Loucy (cell line): ENCODE measurements at regions not wholly inside any gene's neighbourhood (a gene's known extent, or its start where the extent isn't known, plus 50 kb on each side); places are given as distances from the start of the nearest gene placed in this dataset.

ENCODE experiments used
- EZH2phosphoT487 ChIP-seq: fragments of 200-600 bp; IDR thresholded peaks from 2 replicates; pipeline ENCODE4 v1.6.1; 2018; ENCODE audit warnings: antibody characterized with exemption, mild to moderate bottlenecking, moderate library complexity, borderline replicate concordance
- TF ChIP-seq, protein P1 (sequence below): fragments of 200-600 bp; sonication (generic); conservative IDR thresholded peaks from 2 replicates; pipeline ENCODE4 v1.5.1; 2014; ENCODE audit warnings: mild to moderate bottlenecking, antibody characterized with exemption, low read length

DNA sequence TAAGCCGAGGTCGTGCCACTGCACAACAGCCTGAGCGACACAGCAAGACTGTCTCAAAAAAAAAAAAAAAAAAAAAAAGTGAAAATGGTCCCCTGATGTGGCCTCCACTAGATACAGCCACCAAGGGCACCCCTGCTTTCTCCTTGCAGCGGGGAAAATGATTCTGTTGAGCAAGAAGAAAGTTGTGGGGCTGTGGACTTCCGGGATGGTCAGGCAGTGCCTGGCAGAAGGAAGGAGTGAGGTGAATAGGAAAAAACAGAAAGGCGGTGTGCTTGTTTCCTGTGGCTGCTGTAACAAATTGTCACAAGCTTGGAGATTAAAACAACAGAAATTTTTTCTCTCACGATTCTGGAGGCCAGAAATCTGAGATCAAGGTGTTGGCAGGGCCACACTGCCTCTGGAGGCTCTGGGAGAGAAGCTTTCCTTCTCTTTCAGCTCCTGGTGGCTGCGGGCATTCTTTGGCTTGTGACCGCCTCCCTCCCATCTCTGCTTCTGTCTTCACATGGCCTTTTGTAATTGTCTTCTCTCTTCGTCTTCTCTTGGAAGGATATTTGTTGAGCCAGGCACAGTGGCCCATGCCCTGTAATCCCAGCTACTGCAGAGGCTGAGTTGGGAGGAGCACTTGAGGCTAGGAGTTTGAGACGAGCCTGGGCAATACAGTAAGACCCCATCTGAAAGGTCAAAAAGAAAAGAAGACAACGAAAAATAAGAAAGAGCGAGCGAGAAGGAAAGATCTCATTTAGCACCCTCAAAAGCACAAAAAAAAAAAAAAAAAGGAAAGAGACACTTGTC lies 116.6 kb upstream of the MED13L start:
- TF ChIP-seq, protein P1, sequence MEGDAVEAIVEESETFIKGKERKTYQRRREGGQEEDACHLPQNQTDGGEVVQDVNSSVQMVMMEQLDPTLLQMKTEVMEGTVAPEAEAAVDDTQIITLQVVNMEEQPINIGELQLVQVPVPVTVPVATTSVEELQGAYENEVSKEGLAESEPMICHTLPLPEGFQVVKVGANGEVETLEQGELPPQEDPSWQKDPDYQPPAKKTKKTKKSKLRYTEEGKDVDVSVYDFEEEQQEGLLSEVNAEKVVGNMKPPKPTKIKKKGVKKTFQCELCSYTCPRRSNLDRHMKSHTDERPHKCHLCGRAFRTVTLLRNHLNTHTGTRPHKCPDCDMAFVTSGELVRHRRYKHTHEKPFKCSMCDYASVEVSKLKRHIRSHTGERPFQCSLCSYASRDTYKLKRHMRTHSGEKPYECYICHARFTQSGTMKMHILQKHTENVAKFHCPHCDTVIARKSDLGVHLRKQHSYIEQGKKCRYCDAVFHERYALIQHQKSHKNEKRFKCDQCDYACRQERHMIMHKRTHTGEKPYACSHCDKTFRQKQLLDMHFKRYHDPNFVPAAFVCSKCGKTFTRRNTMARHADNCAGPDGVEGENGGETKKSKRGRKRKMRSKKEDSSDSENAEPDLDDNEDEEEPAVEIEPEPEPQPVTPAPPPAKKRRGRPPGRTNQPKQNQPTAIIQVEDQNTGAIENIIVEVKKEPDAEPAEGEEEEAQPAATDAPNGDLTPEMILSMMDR = no peak
- no peak for TF ChIP-seq EZH2phosphoT487
